Transverse colon (tissue), 4 donors: ENCODE measurements at regions not wholly inside any gene's neighbourhood (a gene's known extent, or its start where the extent isn't known, plus 50 kb on each side); places are given as distances from the start of the nearest gene placed in this dataset.

Experiments
- DNase-seq: peaks from one replicate; pipeline ENCODE4 v3.0.0-alpha.2; 2019
- H3K27ac ChIP-seq, 4 donors: fragments of 200-600 bp; sonication (generic); 2 replicates each; pipeline ENCODE4 v1.5.1; 2016 to 2018; ENCODE audit warnings: inconsistent platforms in 4 of 4
- H3K27me3 ChIP-seq: fragments of 200-600 bp; sonication (generic); 2 replicates; pipeline ENCODE4 v1.5.1; 2017; ENCODE audit warnings: inconsistent platforms
- H3K36me3 ChIP-seq, 4 donors: fragments of 200-600 bp; sonication (generic); 2 replicates each; pipeline ENCODE4 v1.5.1; 2017 to 2019; ENCODE audit warnings: inconsistent platforms in 4 of 4
- H3K4me1 ChIP-seq, 4 donors: fragments of 200-600 bp; sonication (generic); 2 replicates each; pipeline ENCODE4 v1.5.1; 2017 to 2020; ENCODE audit warnings: inconsistent platforms in 4 of 4
- H3K4me3 ChIP-seq, 4 donors: fragments of 200-600 bp; sonication (generic); 1 replicate in 1 of 4; 2 replicates in 3 of 4; pipeline versions ENCODE4 v1.5.1 to v1.6.1; 2017 to 2019; ENCODE audit warnings: inconsistent platforms in 4 of 4
- H3K9me3 ChIP-seq, 2 donors: fragments of 200-600 bp; sonication (generic); 2 replicates each; pipeline ENCODE4 v1.5.1; 2017 to 2019; ENCODE audit warnings: inconsistent platforms in 2 of 2
- EP300 ChIP-seq: sonication (generic); formaldehyde crosslinking; IDR thresholded peaks from one replicate; pipeline ENCODE4 v1.6.1; 2017; ENCODE audit warnings: antibody characterized with exemption, low read depth
- POLR2A ChIP-seq: fragments of 450-650 bp; IDR thresholded peaks from one replicate; pipeline ENCODE4 v1.6.1; 2016; ENCODE audit warnings: antibody characterized with exemption, mild to moderate bottlenecking, moderate library complexity
- POLR2AphosphoS5 ChIP-seq, 3 donors: sonication (generic); formaldehyde crosslinking; IDR thresholded peaks; one replicate each; pipeline ENCODE4 v1.6.1; 2016; ENCODE audit warnings: antibody characterized with exemption in 3 of 3
- whole genome bisulfite sequencing, 2 donors: methylation state at CpG; one replicate each; pipeline ENCODE4 v1.1.5; 2018; ENCODE audit warnings: low coverage in 1 of 2; 5-methylcytosine and 5-hydroxymethylcytosine counted together
- in situ Hi-C, 4 donors: fragments of 200-750 bp; cut with MboI; loops; one replicate each; pipeline versions ENCODE4 v1.15.0 to v1.15.1; 2017; ENCODE audit warnings: low sequenced_read_pairs in 3 of 4, low pct_ligation_motif_present in 1 of 4, low pct_unique_long_range_greater_than_20kb in 1 of 4
- intact Hi-C: fragments of 100-400 bp; cut with DNase I; formaldehyde crosslinking; loops from one replicate; pipeline ENCODE4 v1.15.1; 2023; ENCODE audit warnings: low total_unique reads
- small RNA-seq, 4 donors: library from RNA; depleted of rRNA; stranded (forward); fragments of <200 nt; gene quantifications; one replicate each; pipeline ENCODE3, GENCODE V24; 2016
- TF ChIP-seq, protein P1 (sequence below), 5 experiments: fragments of 200-600 bp in 3 of 5; fragments of 450-650 bp in 2 of 5; sonication (generic) in 3 of 5; IDR thresholded peaks; 1 replicate in 2 of 5; 2 replicates in 3 of 5; pipeline ENCODE4 v1.5.1; 2016 to 2017; ENCODE audit warnings: antibody characterized with exemption in 5 of 5, inconsistent platforms in 3 of 5, mild to moderate bottlenecking in 2 of 5, moderate library complexity in 1 of 5

DNA sequence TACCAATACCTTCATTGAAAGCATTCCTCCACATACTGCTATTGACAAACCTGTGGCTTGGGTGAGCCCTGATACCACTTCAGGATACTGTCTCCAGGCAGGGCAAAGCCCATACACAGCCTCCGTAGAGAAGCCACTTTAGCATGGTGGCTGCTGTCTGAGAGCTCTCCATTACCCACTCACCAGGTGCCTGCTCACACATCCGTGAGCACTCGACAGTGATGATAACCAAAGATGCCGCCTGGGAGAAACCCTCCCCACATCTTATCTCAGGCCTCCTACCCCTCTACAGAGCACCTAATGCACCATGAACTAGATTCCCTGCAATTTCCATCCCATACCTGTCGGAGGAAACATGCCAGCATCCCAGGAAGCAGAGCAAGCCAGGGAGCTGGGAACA is 57.6 kb upstream of the KLHL29 start:
- no peak for DNase-seq
- in situ Hi-C loops = loop anchor here in 2 of 4 donors (25.0 kb wide), 1 partner anchor 965 kb away; no protein-coding TSS in a partner anchor
- Histone ChIP-seq H3K4me1 (no peaks in the 10 kb centered on the region), H3K27me3 (no peaks in the 10 kb centered on the region), H3K4me3 (no peak overlapping the region), H3K36me3 (no peaks in the 10 kb centered on the region), H3K9me3 (no peaks in the 10 kb centered on the region), H3K27ac (no peak overlapping the region)
- 86 to 100% methylated on average over 1 to 5 of the region's 5 CpGs for WGBS, 2 donors
- TF ChIP-seq POLR2AphosphoS5 (IDR thresholded peaks at IDR 0.05) (no peak), POLR2A (no peak), EP300 (no peak)
- TF ChIP-seq, protein P1, sequence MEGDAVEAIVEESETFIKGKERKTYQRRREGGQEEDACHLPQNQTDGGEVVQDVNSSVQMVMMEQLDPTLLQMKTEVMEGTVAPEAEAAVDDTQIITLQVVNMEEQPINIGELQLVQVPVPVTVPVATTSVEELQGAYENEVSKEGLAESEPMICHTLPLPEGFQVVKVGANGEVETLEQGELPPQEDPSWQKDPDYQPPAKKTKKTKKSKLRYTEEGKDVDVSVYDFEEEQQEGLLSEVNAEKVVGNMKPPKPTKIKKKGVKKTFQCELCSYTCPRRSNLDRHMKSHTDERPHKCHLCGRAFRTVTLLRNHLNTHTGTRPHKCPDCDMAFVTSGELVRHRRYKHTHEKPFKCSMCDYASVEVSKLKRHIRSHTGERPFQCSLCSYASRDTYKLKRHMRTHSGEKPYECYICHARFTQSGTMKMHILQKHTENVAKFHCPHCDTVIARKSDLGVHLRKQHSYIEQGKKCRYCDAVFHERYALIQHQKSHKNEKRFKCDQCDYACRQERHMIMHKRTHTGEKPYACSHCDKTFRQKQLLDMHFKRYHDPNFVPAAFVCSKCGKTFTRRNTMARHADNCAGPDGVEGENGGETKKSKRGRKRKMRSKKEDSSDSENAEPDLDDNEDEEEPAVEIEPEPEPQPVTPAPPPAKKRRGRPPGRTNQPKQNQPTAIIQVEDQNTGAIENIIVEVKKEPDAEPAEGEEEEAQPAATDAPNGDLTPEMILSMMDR (IDR thresholded peaks at IDR 0.05) = no peak
- intact Hi-C loops = no loop called here

DNA sequence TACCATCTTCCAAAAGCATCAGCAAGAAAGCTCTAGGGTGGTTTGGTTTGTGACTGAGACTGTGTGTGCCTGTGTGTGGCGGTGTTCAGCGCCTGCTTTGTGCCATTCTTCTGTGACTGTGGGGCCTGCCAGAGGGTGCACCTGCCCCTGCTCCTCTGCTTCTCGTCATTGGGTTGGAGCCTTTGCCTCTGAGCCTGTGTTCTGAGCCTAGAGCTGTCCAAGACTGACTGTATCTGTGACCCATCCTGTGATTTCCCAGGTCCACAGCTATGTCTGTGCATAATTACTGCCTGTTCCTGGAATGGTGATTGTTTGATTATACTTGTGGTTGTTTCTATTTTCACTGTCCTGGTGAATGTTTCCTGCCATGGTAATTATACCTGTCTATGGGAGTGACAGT is 57.1 kb upstream of the KLHL29 start:
- Histone ChIP-seq H3K9me3 (no peaks in the 10 kb centered on the region), H3K27ac (no peak overlapping the region), H3K4me3 (no peak overlapping the region), H3K27me3 (no peaks in the 10 kb centered on the region), H3K4me1 (no peaks in the 10 kb centered on the region), H3K36me3 (no peaks in the 10 kb centered on the region)
- in situ Hi-C loops = loop anchor here in 2 of 4 donors (25.0 kb wide), 1 partner anchor 966 kb away; no protein-coding TSS in a partner anchor
- no peak for DNase-seq
- TF ChIP-seq POLR2AphosphoS5 (IDR thresholded peaks at IDR 0.05) (no peak), EP300 (no peak), POLR2A (no peak)
- TF ChIP-seq, protein P1 (IDR thresholded peaks at IDR 0.05) = no peak
- 20 to 71% methylated on average over 1 to 3 of the region's 3 CpGs for WGBS, 2 donors
- intact Hi-C loops = no loop called here

DNA sequence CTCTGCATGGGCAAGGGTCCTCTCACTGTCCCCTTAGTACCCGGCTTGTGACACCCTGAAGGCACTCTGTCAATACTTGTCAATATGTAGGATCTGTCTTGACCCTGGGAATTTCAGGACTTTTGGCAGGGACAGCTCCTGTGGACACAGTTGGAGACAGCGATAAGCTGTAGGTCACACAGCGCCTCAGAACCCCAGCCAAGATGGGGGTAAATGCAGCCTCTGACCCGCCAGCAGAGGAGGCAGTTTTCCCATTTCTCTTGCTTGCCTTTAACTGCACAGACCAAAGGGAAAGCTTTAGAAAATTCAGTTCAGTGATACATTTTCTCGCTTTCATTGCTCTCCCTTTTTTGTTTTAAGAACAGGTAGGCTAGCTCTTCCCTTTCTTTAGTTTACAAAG is 54.8 kb upstream of the KLHL29 start:
- Histone ChIP-seq H3K4me3 (no peak overlapping the region), H3K9me3 (no peaks in the 10 kb centered on the region), H3K27me3 (no peaks in the 10 kb centered on the region), H3K4me1 (peaks cover 0 to 4% (median 0%) of the 10 kb centered on the region in 4 donors), H3K27ac (no peak overlapping the region), H3K36me3 (no peaks in the 10 kb centered on the region)
- no peak for TF ChIP-seq EP300
- TF ChIP-seq, protein P1 (IDR thresholded peaks at IDR 0.05) = no peak
- TF ChIP-seq POLR2A = no peak
- no peak for TF ChIP-seq POLR2AphosphoS5 (IDR thresholded peaks at IDR 0.05)
- in situ Hi-C loops = loop anchor here in 2 of 4 donors (25.0 kb wide), 1 partner anchor 968 kb away; no protein-coding TSS in a partner anchor
- intact Hi-C loops = no loop called here
- no peak for DNase-seq
- WGBS, 2 donors = 70 to 76% methylated on average over 2 to 5 of the region's 5 CpGs

Small RNAs in the stretch of these regions (small RNA-seq; reads per million reads assigned to genes)
- gene AC099799.1 (0 reads per million in 4 donors), gene RN7SL117P (0 reads per million in 4 donors), gene RNA5SP87 (1.1 to 3.8 (median 2.2) reads per million in 4 donors)
